ENCODE measurements at regions not wholly inside any gene's neighbourhood (a gene's known extent, or its start where the extent isn't known, plus 50 kb on each side); places are given as distances from the start of the nearest gene placed in this dataset.

DNA sequence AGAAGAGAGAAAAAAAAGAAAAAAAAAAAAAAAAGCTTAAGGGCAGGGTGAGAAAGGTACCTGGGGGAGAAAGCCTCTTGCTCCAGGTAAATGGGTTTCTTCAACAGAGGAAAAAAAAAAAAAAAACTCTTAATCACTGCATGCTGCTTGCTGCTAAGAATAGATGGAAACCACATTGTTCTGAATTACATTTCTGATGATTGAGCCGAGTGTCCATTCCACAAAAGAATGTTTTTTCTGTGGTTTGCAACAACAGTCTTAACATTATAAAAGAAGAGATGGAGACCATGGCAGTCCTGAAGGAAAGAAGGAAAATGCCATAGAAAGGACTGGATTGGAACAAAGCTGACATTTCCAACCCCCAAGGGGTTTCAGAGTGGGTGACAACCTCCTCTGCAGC is 1312.7 kb downstream of the SLITRK1 start:
- TF ChIP-seq, protein P1, sequence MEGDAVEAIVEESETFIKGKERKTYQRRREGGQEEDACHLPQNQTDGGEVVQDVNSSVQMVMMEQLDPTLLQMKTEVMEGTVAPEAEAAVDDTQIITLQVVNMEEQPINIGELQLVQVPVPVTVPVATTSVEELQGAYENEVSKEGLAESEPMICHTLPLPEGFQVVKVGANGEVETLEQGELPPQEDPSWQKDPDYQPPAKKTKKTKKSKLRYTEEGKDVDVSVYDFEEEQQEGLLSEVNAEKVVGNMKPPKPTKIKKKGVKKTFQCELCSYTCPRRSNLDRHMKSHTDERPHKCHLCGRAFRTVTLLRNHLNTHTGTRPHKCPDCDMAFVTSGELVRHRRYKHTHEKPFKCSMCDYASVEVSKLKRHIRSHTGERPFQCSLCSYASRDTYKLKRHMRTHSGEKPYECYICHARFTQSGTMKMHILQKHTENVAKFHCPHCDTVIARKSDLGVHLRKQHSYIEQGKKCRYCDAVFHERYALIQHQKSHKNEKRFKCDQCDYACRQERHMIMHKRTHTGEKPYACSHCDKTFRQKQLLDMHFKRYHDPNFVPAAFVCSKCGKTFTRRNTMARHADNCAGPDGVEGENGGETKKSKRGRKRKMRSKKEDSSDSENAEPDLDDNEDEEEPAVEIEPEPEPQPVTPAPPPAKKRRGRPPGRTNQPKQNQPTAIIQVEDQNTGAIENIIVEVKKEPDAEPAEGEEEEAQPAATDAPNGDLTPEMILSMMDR (IDR thresholded peaks at IDR 0.05): no peak
- no peak for TF ChIP-seq EP300 (IDR thresholded peaks at IDR 0.05)

All from sigmoid colon (tissue), 4 donors.